ENCODE measurements at regions not wholly inside any gene's neighbourhood (a gene's known extent, or its start where the extent isn't known, plus 50 kb on each side); places are given as distances from the start of the nearest gene placed in this dataset.
A peak's percentile ranks its signal among the peaks of the same experiment; 100 is the strongest.

- TF ChIP-seq CTCF (IDR thresholded peaks at IDR 0.05) (peak in 1 of 6 experiments; percentile 15), POLR2A (IDR thresholded peaks at IDR 0.05) (no peak)
These were observed 111.0 kb upstream of the PZP start for GRCh38 chr12:9319044-9319841.

All from esophagus squamous epithelium (tissue), 4 donors.